H1 (cell line): ENCODE measurements at regions not wholly inside any gene's neighbourhood (a gene's known extent, or its start where the extent isn't known, plus 50 kb on each side); places are given as distances from the start of the nearest gene placed in this dataset.

Experiments used
- CTCF ChIA-PET: fragments of 300-600 bp; sonication (Branson Sonifier 250); formaldehyde crosslinking; loops from one replicate; lab custom pipeline; 2021; ENCODE audit not compliant: partially characterized antibody; lab: Charles Lee
- POLR2A ChIA-PET: fragments of 300-600 bp; sonication (Branson Sonifier 250); formaldehyde crosslinking; loops from one replicate; lab custom pipeline; 2021; ENCODE audit warnings: inconsistent platforms; ENCODE audit not compliant: partially characterized antibody; lab: Charles Lee
- DNase-seq, 2 experiments: peaks; one replicate each; pipeline versions ENCODE4 v3.0.0 to v3.0.0-alpha.2; 2010 to 2022; ENCODE audit warnings: low spot score in 2 of 2, low read depth in 1 of 2, mixed read lengths in 1 of 2
- FAIRE-seq: peaks from 2 replicates; lab custom pipeline; 2011; peaks lifted over from hg19 to GRCh38; lab: Jason Lieb, UNC
- H2AFZ ChIP-seq: 2 replicates; pipeline ENCODE4 v1.8.1; 2012; ENCODE audit warnings: low read length, inconsistent platforms
- H2AK5ac ChIP-seq: 2 replicates; pipeline ENCODE4 v1.6.1; 2013; ENCODE audit warnings: low read depth, low read length
- H2BK120ac ChIP-seq: replicated peaks from 2 replicates; pipeline ENCODE3; 2013; ENCODE audit warnings: low read depth, low read length, inconsistent platforms
- H2BK12ac ChIP-seq: 2 replicates; pipeline ENCODE4 v1.6.1; 2013; ENCODE audit warnings: low read depth, low read length
- H2BK15ac ChIP-seq: 2 replicates; pipeline ENCODE4 v1.6.1; 2013; ENCODE audit warnings: low read length
- H2BK20ac ChIP-seq: 2 replicates; pipeline ENCODE4 v1.6.1; 2013; ENCODE audit warnings: low read length
- H2BK5ac ChIP-seq: 2 replicates; pipeline ENCODE4 v1.6.1; 2013; ENCODE audit warnings: low read depth, low read length
- H3K14ac ChIP-seq: 2 replicates; pipeline ENCODE4 v1.6.1; 2013; ENCODE audit warnings: inconsistent platforms; ENCODE audit not compliant: insufficient read length
- H3K18ac ChIP-seq: 2 replicates; pipeline ENCODE4 v1.6.1; 2013; ENCODE audit warnings: low read length; ENCODE audit errors: extremely low read depth
- H3K23ac ChIP-seq: 2 replicates; pipeline ENCODE4 v1.6.1; 2013; ENCODE audit warnings: inconsistent platforms; ENCODE audit not compliant: insufficient read length
- H3K23me2 ChIP-seq: 2 replicates; pipeline ENCODE4 v1.6.1; 2013; ENCODE audit warnings: low read depth, low read length
- H3K27ac ChIP-seq: 2 replicates; pipeline ENCODE4 v1.6.1; 2011; ENCODE audit warnings: low read depth, low read length, inconsistent platforms
- H3K27me3 ChIP-seq, 4 experiments: replicated peaks in 1 of 4; 1 replicate in 1 of 4; 2 replicates in 3 of 4; pipeline versions ENCODE4 v1.6.1 to v1.8.1; 2011 to 2013; ENCODE audit warnings: low read length in 3 of 4, mild to moderate bottlenecking in 3 of 4, inconsistent platforms in 2 of 4, mixed read lengths in 2 of 4, moderate library complexity in 1 of 4; ENCODE audit not compliant: control insufficient read depth in 3 of 4, insufficient read depth in 3 of 4; ENCODE audit errors: extremely low read depth in 1 of 4
- H3K36me3 ChIP-seq, 4 experiments: 2 replicates each; pipeline versions ENCODE4 v1.6.1 to v1.8.1; 2011 to 2013; ENCODE audit warnings: mild to moderate bottlenecking in 4 of 4, low read length in 3 of 4, moderate library complexity in 2 of 4, control low read depth in 1 of 4, inconsistent platforms in 1 of 4; ENCODE audit not compliant: insufficient read depth in 4 of 4, control insufficient read depth in 2 of 4
- H3K4ac ChIP-seq: replicated peaks from 2 replicates; pipeline ENCODE3; 2013; ENCODE audit warnings: low read length, low read depth, mixed read lengths, inconsistent platforms; ENCODE audit not compliant: insufficient read length
- H3K4me1 ChIP-seq, 4 experiments: replicated peaks in 1 of 4; 1 replicate in 1 of 4; 2 replicates in 3 of 4; pipeline versions ENCODE4 v1.6.1 to v1.8.1; 2011 to 2013; ENCODE audit warnings: low read length in 3 of 4, inconsistent platforms in 2 of 4, mixed read lengths in 1 of 4; ENCODE audit not compliant: insufficient read depth in 4 of 4, control insufficient read depth in 3 of 4
- H3K4me2 ChIP-seq, 2 experiments: 2 replicates each; pipeline versions ENCODE4 v1.6.1 to v1.8.1; 2011 to 2013; ENCODE audit warnings: low read depth in 2 of 2, low read length in 2 of 2, control low read depth in 1 of 2, inconsistent platforms in 1 of 2, mild to moderate bottlenecking in 1 of 2; ENCODE audit not compliant: insufficient read depth in 1 of 2
- H3K4me3 ChIP-seq, 4 experiments: fragments of 200-600, 300-600 bp in 1 of 4; sonication (generic), shearing (Covaris generic), sonication (Bioruptor Twin) in 1 of 4; 2 replicates each; pipeline versions ENCODE4 v1.5.1 to v1.8.1; 2011 to 2016; ENCODE audit warnings: low read length in 4 of 4, low read depth in 3 of 4, control low read depth in 2 of 4, inconsistent platforms in 2 of 4, mild to moderate bottlenecking in 2 of 4, mixed read lengths in 1 of 4, moderate library complexity in 1 of 4; ENCODE audit not compliant: insufficient read depth in 2 of 4; ENCODE audit errors: extremely low read depth in 1 of 4
- H3K56ac ChIP-seq: replicated peaks from 2 replicates; pipeline ENCODE3; 2013; ENCODE audit warnings: low read depth, mild to moderate bottlenecking, mixed read lengths, low read length, inconsistent platforms; ENCODE audit not compliant: insufficient read length
- H3K79me1 ChIP-seq: 2 replicates; pipeline ENCODE4 v1.6.1; 2013; ENCODE audit warnings: low read depth, low read length, control low read depth
- H3K79me2 ChIP-seq, 2 experiments: 2 replicates each; pipeline versions ENCODE4 v1.6.1 to v1.8.1; 2012 to 2013; ENCODE audit warnings: low read length in 2 of 2, mild to moderate bottlenecking in 2 of 2, inconsistent platforms in 1 of 2; ENCODE audit not compliant: insufficient read depth in 2 of 2, control insufficient read depth in 1 of 2
- H3K9ac ChIP-seq, 4 experiments: replicated peaks in 1 of 4; 1 replicate in 1 of 4; 2 replicates in 3 of 4; pipeline versions ENCODE4 v1.6.1 to v1.8.1; 2011 to 2013; ENCODE audit warnings: low read depth in 3 of 4, low read length in 3 of 4, control low read depth in 2 of 4, mild to moderate bottlenecking in 2 of 4, moderate library complexity in 2 of 4, inconsistent platforms in 1 of 4; ENCODE audit errors: extremely low read depth in 1 of 4
- H3K9me3 ChIP-seq, 2 experiments: 2 replicates each; pipeline versions ENCODE4 v1.6.1 to v1.8.1; 2012 to 2013; ENCODE audit warnings: mild to moderate bottlenecking in 2 of 2, moderate library complexity in 2 of 2, control low read depth in 1 of 2, inconsistent platforms in 1 of 2, low read depth in 1 of 2, low read length in 1 of 2, mixed read lengths in 1 of 2; ENCODE audit not compliant: insufficient read depth in 2 of 2
- H4K20me1 ChIP-seq, 2 experiments: replicated peaks in 1 of 2; 2 replicates each; pipeline versions ENCODE3 to v1.8.1; 2011 to 2013; ENCODE audit warnings: inconsistent platforms in 2 of 2, low read length in 2 of 2, mild to moderate bottlenecking in 1 of 2; ENCODE audit not compliant: insufficient read depth in 2 of 2, control insufficient read depth in 1 of 2
- H4K5ac ChIP-seq: 2 replicates; pipeline ENCODE4 v1.6.1; 2013; ENCODE audit warnings: low read length, low read depth, mixed read lengths, inconsistent platforms; ENCODE audit not compliant: insufficient read length
- H4K8ac ChIP-seq: 2 replicates; pipeline ENCODE4 v1.8.0; 2013; ENCODE audit warnings: mild to moderate bottlenecking, moderate library complexity, low read length, inconsistent platforms; ENCODE audit not compliant: insufficient read depth; ENCODE audit errors: extremely low read depth
- H4K91ac ChIP-seq: replicated peaks from 2 replicates; pipeline ENCODE3; 2013; ENCODE audit warnings: low read length, mixed read lengths, inconsistent platforms; ENCODE audit not compliant: insufficient read length
- ATF2 ChIP-seq: IDR thresholded peaks from 2 replicates; pipeline ENCODE4 v1.6.1; 2012; ENCODE audit warnings: low read length, inconsistent platforms
- EZH2 ChIP-seq: fragments of 200-600 bp; sonication (generic); IDR thresholded peaks from 2 replicates; pipeline ENCODE4 v1.7.1; 2012; ENCODE audit warnings: low read depth, mild to moderate bottlenecking, moderate library complexity, low read length, inconsistent platforms; ENCODE audit not compliant: severe bottlenecking
- GTF2F1 ChIP-seq: IDR thresholded peaks from 2 replicates; pipeline ENCODE4 v1.6.1; 2012; ENCODE audit warnings: low read depth, low read length, improper control_type of control experiment, borderline replicate concordance
- KDM1A ChIP-seq: fragments of 200-600, 300-600 bp; sonication (generic); IDR thresholded peaks from 2 replicates; pipeline ENCODE4 v1.7.1; 2016; ENCODE audit warnings: mild to moderate bottlenecking, low read length, borderline replicate concordance
- RAD21 ChIP-seq, 2 experiments: IDR thresholded peaks in 1 of 2; conservative IDR thresholded peaks in 1 of 2; 2 replicates each; pipeline ENCODE4 v1.6.1; 2011; ENCODE audit warnings: low read depth in 2 of 2, low read length in 2 of 2, improper control_type of control experiment in 1 of 2, inconsistent platforms in 1 of 2, mild to moderate bottlenecking in 1 of 2, moderate library complexity in 1 of 2
- SIN3A ChIP-seq, 2 experiments: IDR thresholded peaks in 1 of 2; conservative IDR thresholded peaks in 1 of 2; 2 replicates each; pipeline ENCODE4 v1.6.1; 2011 to 2012; ENCODE audit warnings: low read length in 2 of 2, improper control_type of control experiment in 1 of 2, low read depth in 1 of 2, mild to moderate bottlenecking in 1 of 2
- SIRT6 ChIP-seq: IDR thresholded peaks from one replicate; pipeline ENCODE4 v1.7.1; 2012; ENCODE audit warnings: low read length, inconsistent platforms
- SRF ChIP-seq: IDR thresholded peaks from 2 replicates; pipeline ENCODE4 v1.6.1; 2011; ENCODE audit warnings: mild to moderate bottlenecking, low read depth, low read length, moderate library complexity
- SUZ12 ChIP-seq: fragments of 200-600 bp; sonication (generic); IDR thresholded peaks from 2 replicates; pipeline ENCODE4 v1.6.1; 2012; ENCODE audit warnings: mild to moderate bottlenecking, inconsistent platforms, low read length, moderate library complexity, mixed read lengths
- WGBS, 2 experiments: shearing (Covaris generic) in 1 of 2; methylation state at CpG; one replicate each; pipeline versions ENCODE4 v1.1.6 to v1.1.7; 2013 to 2015; ENCODE audit warnings: low lambda C conversion rate in 2 of 2, mixed read lengths in 2 of 2, inconsistent platforms in 1 of 2, low coverage in 1 of 2, missing lambda C conversion rate in 1 of 2; ENCODE audit not compliant: insufficient replicate concordance in 2 of 2, insufficient coverage in 1 of 2, insufficient read length in 1 of 2; ENCODE audit errors: extremely low coverage in 1 of 2, missing lambda C conversion rate in 1 of 2; 5-methylcytosine and 5-hydroxymethylcytosine counted together
- TF ChIP-seq, protein P1 (sequence below): IDR thresholded peaks from 2 replicates; pipeline ENCODE4 v1.6.1; 2011; ENCODE audit warnings: low read depth, mild to moderate bottlenecking, low read length; ENCODE audit not compliant: insufficient read depth

- H3K4me1 ChIP-seq: no peaks in the 10 kb centered on the region
- H3K4me2 ChIP-seq: no peak overlapping the region
- DNase-seq: no peak
- 86% methylated on average over 2 of the region's 2 CpGs; no CpG with 5 or more reads in 1 of the 2 experiments for WGBS, 2 experiments
- H3K4ac ChIP-seq: no peak overlapping the region
- no peak overlapping the region for H3K4me3 ChIP-seq
- H2BK20ac ChIP-seq: no peak overlapping the region
- no peak overlapping the region for H3K14ac ChIP-seq
- no peaks in the 10 kb centered on the region for H3K79me1 ChIP-seq
- H3K9ac ChIP-seq: no peak overlapping the region
- no peaks in the 10 kb centered on the region for H3K9me3 ChIP-seq
- no peak overlapping the region for H2BK15ac ChIP-seq
- H2BK12ac ChIP-seq: no peak overlapping the region
- FAIRE-seq: no peak
- H4K5ac ChIP-seq: no peak overlapping the region
- no peak overlapping the region for H2AK5ac ChIP-seq
- no peak overlapping the region for H2BK5ac ChIP-seq
- TF ChIP-seq SUZ12 (no peak), EZH2 (no peak), GTF2F1 (no peak), SIRT6 (no peak), ATF2 (no peak), KDM1A (no peak), RAD21 (IDR thresholded peaks at IDR 0.05 in 1 of 2, conservative IDR thresholded peaks at IDR 0.05 in 1 of 2; ENCODE audit: low read depth in 2 of 2, low read length in 2 of 2) (no peak), SIN3A (conservative IDR thresholded peaks at IDR 0.05 in 1 of 2, IDR thresholded peaks at IDR 0.05 in 1 of 2; ENCODE audit: low read depth in 1 of 2, low read length in 2 of 2) (no peak), SRF (no peak)
- TF ChIP-seq, protein P1, sequence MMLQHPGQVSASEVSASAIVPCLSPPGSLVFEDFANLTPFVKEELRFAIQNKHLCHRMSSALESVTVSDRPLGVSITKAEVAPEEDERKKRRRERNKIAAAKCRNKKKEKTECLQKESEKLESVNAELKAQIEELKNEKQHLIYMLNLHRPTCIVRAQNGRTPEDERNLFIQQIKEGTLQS: no peak
- H4K20me1 ChIP-seq: no peaks in the 10 kb centered on the region
- H4K91ac ChIP-seq: no peak overlapping the region
- H4K8ac ChIP-seq: no peak overlapping the region
- ChIA-PET POLR2A (no interaction called here), CTCF (no interaction called here)
- H3K23ac ChIP-seq: no peak overlapping the region
- H3K56ac ChIP-seq: no peak overlapping the region
- H3K36me3 ChIP-seq: no peaks in the 10 kb centered on the region
- no peaks in the 10 kb centered on the region for H3K27me3 ChIP-seq
- no peak overlapping the region for H3K18ac ChIP-seq
- H3K23me2 ChIP-seq: no peaks in the 10 kb centered on the region
- H3K79me2 ChIP-seq: no peaks in the 10 kb centered on the region
- H2BK120ac ChIP-seq: no peak overlapping the region
- no peak overlapping the region for H3K27ac ChIP-seq
- no peak overlapping the region for H2AFZ ChIP-seq
Measured at GRCh38 chr4:134313591-134313990, 112.0 kb upstream of the PABPC4L start.
